Panc1 (cell line): ENCODE measurements at regions not wholly inside any gene's neighbourhood (a gene's known extent, or its start where the extent isn't known, plus 50 kb on each side); places are given as distances from the start of the nearest gene placed in this dataset.

ENCODE experiments used
- ATAC-seq: fragments of 200-7000 bp; cut with Tn5 transposase; 2 replicates; pipeline ENCODE4 v1.9.1; 2020; ENCODE audit warnings: mild to moderate bottlenecking, moderate library complexity
- BruUV-seq: library from RNA; stranded (reverse); fragments of 400-500 nt; replicated peaks from 2 replicates; lab custom pipeline; 2021; lab: Mats Ljungman, UMichigan
- CTCF ChIA-PET: fragments of 300-600 bp; sonication (Branson Sonifier 250); formaldehyde crosslinking; loops from one replicate; lab custom pipeline; 2022; ENCODE audit warnings: antibody characterized with exemption; lab: Charles Lee
- POLR2A ChIA-PET: fragments of 300-600 bp; sonication (Branson Sonifier 250); formaldehyde crosslinking; loops from one replicate; lab custom pipeline; 2022; ENCODE audit warnings: antibody characterized with exemption; lab: Charles Lee
- DNase-seq: peaks from one replicate; pipeline ENCODE4 v3.0.0-alpha.2; 2010; ENCODE audit warnings: low read depth, low spot score
- H3K27ac ChIP-seq: 2 replicates; pipeline ENCODE4 v1.5.1; 2011; ENCODE audit warnings: mild to moderate bottlenecking, low read length, inconsistent platforms
- H3K27me3 ChIP-seq: fragments of 200-500 bp; sonication (Bioruptor generic); 2 replicates; pipeline ENCODE4 v1.6.0; 2014; ENCODE audit warnings: low read length, inconsistent platforms; ENCODE audit not compliant: control insufficient read depth, insufficient read depth
- H3K36me3 ChIP-seq: fragments of 200-500 bp; sonication (Bioruptor generic); 2 replicates; pipeline ENCODE4 v1.5.1; 2014; ENCODE audit warnings: inconsistent platforms, mild to moderate bottlenecking, low read length, moderate library complexity; ENCODE audit not compliant: control insufficient read depth, insufficient read depth
- H3K4me1 ChIP-seq: 2 replicates; pipeline ENCODE4 v1.5.1; 2011; ENCODE audit warnings: inconsistent platforms, mild to moderate bottlenecking, low read length, moderate library complexity; ENCODE audit not compliant: control insufficient read depth, insufficient read depth
- H3K4me3 ChIP-seq, 2 experiments: 2 replicates each; pipeline ENCODE4 v1.5.1; 2011 to 2012; ENCODE audit warnings: low read depth in 2 of 2, low read length in 2 of 2, mild to moderate bottlenecking in 2 of 2, inconsistent platforms in 1 of 2, moderate library complexity in 1 of 2
- H3K9me3 ChIP-seq: fragments of 200-500 bp; sonication (Bioruptor generic); 2 replicates; pipeline ENCODE4 v1.5.1; 2014; ENCODE audit warnings: low read depth, mild to moderate bottlenecking, inconsistent platforms, low read length, moderate library complexity; ENCODE audit not compliant: control insufficient read depth, insufficient read depth
- CTCF ChIP-seq: fragments of 450-650 bp; IDR thresholded peaks from 2 replicates; pipeline ENCODE4 v1.5.1; 2017; ENCODE audit warnings: mild to moderate bottlenecking
- POLR2AphosphoS5 ChIP-seq: IDR thresholded peaks from 2 replicates; pipeline ENCODE4 v1.6.1; 2012; ENCODE audit warnings: mild to moderate bottlenecking, low read depth, low read length, moderate library complexity
- REST ChIP-seq, 2 experiments: IDR thresholded peaks; 2 replicates each; pipeline ENCODE4 v1.6.1; 2011 to 2012; ENCODE audit warnings: low read depth in 2 of 2, control low read depth in 1 of 2, low read length in 1 of 2, mild to moderate bottlenecking in 1 of 2, moderate library complexity in 1 of 2; ENCODE audit not compliant: insufficient read depth in 1 of 2
- SIN3A ChIP-seq: IDR thresholded peaks from 2 replicates; pipeline ENCODE4 v1.6.1; 2012; ENCODE audit warnings: low read depth, mild to moderate bottlenecking, low read length, moderate library complexity, borderline replicate concordance; ENCODE audit not compliant: insufficient read depth
- TCF7L2 ChIP-seq: IDR thresholded peaks from 2 replicates; pipeline ENCODE4 v1.6.1; 2011; ENCODE audit warnings: mild to moderate bottlenecking, low read depth, low read length, inconsistent platforms
- in situ Hi-C: cut with HindIII; loops from 2 replicates; pipeline ENCODE4 v1.10.0; 2016; ENCODE audit warnings: low sequenced_read_pairs, low pct_unique_long_range_greater_than_20kb
- intact Hi-C: fragments of 100-400 bp; cut with micrococcal nuclease; formaldehyde crosslinking; loops from one replicate; pipeline ENCODE4 v1.10.0; 2022; ENCODE audit not compliant: unreplicated experiment

DNA sequence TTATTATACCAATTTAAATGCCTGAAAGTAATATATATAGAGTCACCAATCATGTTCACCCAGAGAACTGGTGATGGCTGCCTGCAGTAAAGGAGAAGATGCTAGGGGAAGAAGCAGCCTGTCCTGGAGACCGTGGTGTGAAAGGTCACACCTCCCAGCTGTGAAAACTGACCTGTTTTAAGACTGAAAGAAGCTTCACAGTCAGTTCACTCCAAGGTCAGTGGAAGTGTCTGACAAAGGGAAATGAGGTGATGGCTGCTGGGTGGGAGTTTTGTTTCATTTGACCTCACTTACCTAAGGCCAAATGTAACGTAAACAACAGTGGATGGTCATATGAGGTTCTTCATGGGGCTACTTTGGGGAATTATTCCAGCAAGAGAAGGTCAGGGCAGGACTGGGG lies 352.1 kb upstream of the GATB start:
- TF ChIP-seq TCF7L2 = no peak
- no peak for TF ChIP-seq SIN3A
- no peak for TF ChIP-seq POLR2AphosphoS5
- TF ChIP-seq CTCF = no peak
- no peak for TF ChIP-seq REST (IDR thresholded peaks at IDR 0.05; ENCODE audit: insufficient read depth in 1 of 2, low read depth in 2 of 2, low read length in 1 of 2)
- intact Hi-C loops = no loop called here
- POLR2A ChIA-PET = no interaction called here
- DNase-seq = no peak
- no peaks in the 10 kb centered on the region for H3K9me3 ChIP-seq
- H3K4me1 ChIP-seq = no peaks in the 10 kb centered on the region
- H3K27ac ChIP-seq = no peak overlapping the region
- CTCF ChIA-PET = no interaction called here
- in situ Hi-C loops = no loop called here
- ATAC-seq = no peak
- H3K4me3 ChIP-seq = no peak overlapping the region
- H3K36me3 ChIP-seq = no peaks in the 10 kb centered on the region
- no TSS peak for BruUV-seq
- no peaks in the 10 kb centered on the region for H3K27me3 ChIP-seq

GRCh38 chr4:152112190-152112589 lies 351.4 kb upstream of the GATB start:
- no TSS peak for BruUV-seq
- Histone ChIP-seq H3K27me3 (no peaks in the 10 kb centered on the region), H3K36me3 (no peaks in the 10 kb centered on the region), H3K4me3 (no peak overlapping the region), H3K4me1 (no peaks in the 10 kb centered on the region), H3K9me3 (no peaks in the 10 kb centered on the region), H3K27ac (no peak overlapping the region)
- ATAC-seq = no peak
- no peak for TF ChIP-seq REST (IDR thresholded peaks at IDR 0.05; ENCODE audit: insufficient read depth in 1 of 2, low read depth in 2 of 2, low read length in 1 of 2)
- no peak for TF ChIP-seq POLR2AphosphoS5
- no peak for TF ChIP-seq TCF7L2
- TF ChIP-seq SIN3A = no peak
- no peak for TF ChIP-seq CTCF
- ChIA-PET CTCF (no interaction called here), POLR2A (no interaction called here)
- in situ Hi-C loops = no loop called here
- intact Hi-C loops = no loop called here
- DNase-seq = no peak
